Activated T-helper 1 cell treated with anti-CD3 and anti-CD28 coated beads, Interleukin-2, amount 50 U/mL, for 16 hours (primary cell): ENCODE measurements at regions not wholly inside any gene's neighbourhood (a gene's known extent, or its start where the extent isn't known, plus 50 kb on each side); places are given as distances from the start of the nearest gene placed in this dataset.
A peak's percentile ranks its signal among the peaks of the same experiment; 100 is the strongest.
"Not testable (repeated sequence)": the region's sequence is repeated elsewhere in the genome, so short reads cannot be mapped to it uniquely, and the experiment has no call there.

Experiments
- DNase-seq, 2 donors: peaks; one replicate each; pipeline ENCODE4 v3.0.0-alpha.2; 2020; ENCODE audit warnings: low read depth in 1 of 2, low spot score in 1 of 2

GRCh38 chr1:104776-105175 is 346.7 kb downstream of the OR4F29 start:
- not testable (repeated sequence) for DNase-seq

- not testable (repeated sequence) for DNase-seq
Measured at GRCh38 chr1:99481-99880, 352.0 kb downstream of the OR4F29 start.

GRCh38 chr1:98811-99210 is 352.7 kb downstream of the OR4F29 start:
- DNase-seq, result not testable (repeated sequence)

- DNase-seq, result not testable (repeated sequence)
Measured at GRCh38 chr1:91279-91678, 360.2 kb downstream of the OR4F29 start.

GRCh38 chr1:88110-88509 is 363.4 kb downstream of the OR4F29 start:
- not testable (repeated sequence) for DNase-seq

GRCh38 chr1:79152-79551 is 372.3 kb downstream of the OR4F29 start:
- not testable (repeated sequence) for DNase-seq

- not testable (repeated sequence) for DNase-seq
Measured at GRCh38 chr1:65119-65518, 386.4 kb downstream of the OR4F29 start, which contains the start of gene OR4F5. Gene OR4F5, plus strand, starts transcription at chr1:65419.

- not testable (repeated sequence) for DNase-seq
Measured at GRCh38 chr1:56014-56531, 395.4 kb downstream of the OR4F29 start.

GRCh38 chr1:53182-53581 is 398.3 kb downstream of the OR4F29 start:
- not testable (repeated sequence) for DNase-seq

- not testable (repeated sequence) for DNase-seq
Measured at GRCh38 chr1:41965-42466, 409.5 kb downstream of the OR4F29 start.

- not testable (repeated sequence) for DNase-seq
Measured at GRCh38 chr1:41197-41596, 410.3 kb downstream of the OR4F29 start.

- DNase-seq, result not testable (repeated sequence)
Measured at GRCh38 chr1:29183-29582, 422.3 kb downstream of the OR4F29 start.

- peak in 1 of 2 donors; percentile 2 for DNase-seq
Measured at GRCh38 chr1:17298-17697, 434.2 kb downstream of the OR4F29 start.

- DNase-seq, result not testable (repeated sequence)
Measured at GRCh38 chr1:16025-16424, 435.5 kb downstream of the OR4F29 start.

GRCh38 chr1:9941-10717 is 441.3 kb downstream of the OR4F29 start:
- peak in 1 of 2 donors; percentile 1 for DNase-seq
